ENCODE measurements at regions not wholly inside any gene's neighbourhood (a gene's known extent, or its start where the extent isn't known, plus 50 kb on each side); places are given as distances from the start of the nearest gene placed in this dataset.
"Not testable (repeated sequence)": the region's sequence is repeated elsewhere in the genome, so short reads cannot be mapped to it uniquely, and the experiment has no call there.

- not testable (repeated sequence) for DNase-seq
Measured at GRCh38 chr6:5836597-5836996, 170.1 kb downstream of the NRN1 start.

DNA sequence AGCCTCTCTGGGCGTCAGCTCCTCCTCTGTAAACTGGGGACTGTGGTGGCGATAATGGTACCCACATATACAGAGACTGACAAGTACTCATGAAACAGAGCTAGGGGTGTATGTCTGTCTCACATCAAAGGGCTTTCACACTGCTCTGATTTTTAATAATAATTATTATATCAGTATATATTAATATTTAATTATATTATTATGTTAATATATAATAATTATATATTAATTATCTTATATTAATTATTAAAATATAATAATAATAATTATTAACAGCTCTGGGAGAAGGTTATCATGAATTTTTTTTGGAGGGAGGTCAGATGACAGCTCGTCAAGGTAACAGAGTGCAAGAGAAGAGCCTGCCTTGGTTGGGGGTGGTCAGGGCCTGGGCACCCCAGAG is 173.6 kb downstream of the NRN1 start:
- no peak for DNase-seq

DNA sequence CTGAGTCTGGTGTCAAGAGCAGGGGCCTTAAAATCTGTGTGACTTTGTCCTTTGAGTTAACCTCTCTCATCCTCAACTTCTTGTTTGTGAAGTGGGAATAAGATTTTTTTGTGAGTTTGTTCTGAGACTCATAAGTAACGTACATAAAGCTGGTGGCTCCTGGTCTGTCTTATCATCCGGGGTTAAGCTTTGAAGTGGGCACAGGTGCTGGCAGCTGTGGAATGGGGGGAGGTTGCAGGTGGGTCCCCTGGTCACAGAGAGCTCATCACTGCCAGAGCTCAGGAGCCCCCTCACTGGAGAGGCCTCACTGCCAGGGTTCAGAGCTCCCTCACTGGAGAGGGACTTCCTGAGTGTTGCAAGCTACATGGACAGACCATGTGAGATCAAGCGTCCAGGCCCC is 174.1 kb downstream of the NRN1 start:
- DNase-seq, result no peak

DNA sequence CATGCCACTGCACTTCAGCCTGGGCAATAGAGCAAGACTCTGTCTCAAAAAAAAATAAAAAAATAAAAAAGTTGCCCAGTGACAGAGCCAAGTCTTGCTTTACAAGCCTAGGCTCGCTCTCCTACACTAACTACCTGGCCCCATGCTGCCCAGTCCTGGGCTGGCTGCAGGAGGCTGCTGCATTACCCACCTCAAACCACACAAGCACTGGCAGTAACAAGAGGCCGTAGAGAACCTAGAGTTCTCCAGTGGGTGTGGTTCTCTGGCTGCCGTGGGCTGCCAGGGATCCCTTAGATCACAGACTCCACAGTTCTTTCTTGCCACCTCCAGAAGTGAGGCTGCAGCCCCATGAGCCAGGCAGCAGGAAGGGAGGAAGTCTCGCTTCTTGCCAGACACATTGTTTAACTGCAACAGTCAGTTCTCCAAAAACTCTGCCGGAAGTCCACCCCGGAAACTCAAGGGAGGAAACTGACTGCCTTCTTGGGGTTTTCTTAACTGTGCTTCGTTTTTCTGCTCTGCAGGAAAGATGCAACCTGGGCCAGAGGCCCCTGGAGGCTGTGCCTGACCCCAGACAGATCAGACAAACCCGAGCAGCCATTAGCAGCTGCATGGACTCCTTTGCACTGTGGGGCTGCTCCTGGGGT is 175.4 kb downstream of the NRN1 start:
- DNase-seq, result peak; percentile 27

- no peak for DNase-seq
Measured at GRCh38 chr6:5828296-5828695, 178.4 kb downstream of the NRN1 start.

- DNase-seq, result no peak
Measured at GRCh38 chr6:5827056-5827904, 179.4 kb downstream of the NRN1 start.

GRCh38 chr6:5824382-5824983 is 182.2 kb downstream of the NRN1 start:
- DNase-seq, result not testable (repeated sequence)
